Adrenal gland (tissue), 9 donors: ENCODE measurements at regions not wholly inside any gene's neighbourhood (a gene's known extent, or its start where the extent isn't known, plus 50 kb on each side); places are given as distances from the start of the nearest gene placed in this dataset.

ENCODE experiments used
- DNase-seq, 7 donors: peaks; one replicate each; pipeline ENCODE4 v3.0.0-alpha.2; 2019 to 2020
- H3K27ac ChIP-seq, 5 donors: fragments of 200-600 bp; sonication (generic) in 4 of 5; 1 replicate in 3 of 5; 2 replicates in 2 of 5; pipeline versions ENCODE4 v1.5.1 to v1.8.0; 2016 to 2020; ENCODE audit warnings: mild to moderate bottlenecking in 1 of 5
- H3K27me3 ChIP-seq: fragments of 200-600 bp; 2 replicates; pipeline ENCODE4 v1.8.0; 2021
- H3K36me3 ChIP-seq, 2 donors: fragments of 200-600 bp; replicated peaks in 1 of 2; 1 replicate in 1 of 2; 2 replicates in 1 of 2; pipeline versions ENCODE4 v1.5.1 to v1.8.0; 2018 to 2022
- H3K4me1 ChIP-seq, 2 donors: fragments of 200-600 bp; replicated peaks in 1 of 2; 1 replicate in 1 of 2; 2 replicates in 1 of 2; pipeline versions ENCODE4 v1.5.1 to v1.8.0; 2018 to 2021
- H3K4me3 ChIP-seq, 4 donors: fragments of 200-600 bp; sonication (generic) in 3 of 4; one replicate each; pipeline ENCODE4 v1.5.1; 2016 to 2018
- H3K9me3 ChIP-seq, 3 donors: fragments of 200-600 bp; sonication (generic) in 1 of 3; replicated peaks in 1 of 3; 1 replicate in 2 of 3; 2 replicates in 1 of 3; pipeline versions ENCODE4 v1.5.1 to v1.8.0; 2016 to 2021
- POLR2A ChIP-seq, 2 donors: fragments of 450-650 bp; IDR thresholded peaks; one replicate each; pipeline ENCODE4 v1.6.1; 2017; ENCODE audit warnings: antibody characterized with exemption in 2 of 2, mild to moderate bottlenecking in 2 of 2, moderate library complexity in 1 of 2
- WGBS, 4 donors: extraction: QIAGEN DNeasy Blood & Tissue Kit in 2 of 4; methylation state at CpG; one replicate each; pipeline versions ENCODE4 v1.1.5 to v1.1.7; 2013 to 2017; 5-methylcytosine and 5-hydroxymethylcytosine counted together
- intact Hi-C, 2 donors: fragments of 100-400 bp; cut with DNase I; formaldehyde crosslinking; loops; one replicate each; pipeline versions ENCODE4 v1.14.1 to v1.15.0; 2022 to 2023
- TF ChIP-seq, protein P1 (sequence below), 6 experiments: fragments of 450-650 bp in 4 of 6; fragments of 200-600 bp in 2 of 6; sonication (generic) in 1 of 6; IDR thresholded peaks; 1 replicate in 5 of 6; 2 replicates in 1 of 6; pipeline versions ENCODE4 v1.5.1 to v1.8.0; 2016 to 2021; ENCODE audit warnings: antibody characterized with exemption in 6 of 6, mild to moderate bottlenecking in 2 of 6, moderate library complexity in 1 of 6
- donor health status: healthy with polysubstance abuse.
- donor health status: Bipolar disorder and iron deficiency.
- donor health status: DM: yes; HTN: yes; CAD: no.
- donor health status: DM: no; HTN: no; CAD: no.
- donor health status: DM: no; HTN: no; CAD: no.

DNA sequence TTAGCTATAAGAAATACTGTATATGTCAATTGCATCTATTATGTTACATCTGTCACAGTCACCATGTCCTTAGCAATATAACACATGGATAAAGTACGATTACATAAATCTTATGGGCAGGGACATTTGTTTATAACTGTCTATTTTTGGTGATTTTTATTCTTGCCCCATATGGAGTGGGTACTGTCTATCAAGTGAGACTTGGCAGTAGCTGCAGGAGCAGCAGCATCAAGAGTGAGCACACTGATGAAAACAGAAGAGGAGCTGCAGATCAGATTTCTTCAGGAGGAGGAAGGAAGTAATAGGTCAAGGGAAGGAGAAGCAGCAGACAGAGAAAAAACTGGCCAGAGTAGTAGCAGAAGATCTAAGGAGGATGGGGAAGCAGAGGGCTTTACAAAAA, 516.7 kb downstream of the C6orf118 start:
- intact Hi-C loops = no loop called here
- no peak for DNase-seq
- Histone ChIP-seq H3K4me3 (no peak overlapping the region), H3K9me3 (no peaks in the 10 kb centered on the region), H3K27me3 (no peaks in the 10 kb centered on the region), H3K36me3 (no peaks in the 10 kb centered on the region), H3K4me1 (no peaks in the 10 kb centered on the region), H3K27ac (no peak overlapping the region)
- 51 to 81% (median 58%) methylated on average over 1 of the region's 1 CpG for WGBS, 4 donors
- TF ChIP-seq, protein P1, sequence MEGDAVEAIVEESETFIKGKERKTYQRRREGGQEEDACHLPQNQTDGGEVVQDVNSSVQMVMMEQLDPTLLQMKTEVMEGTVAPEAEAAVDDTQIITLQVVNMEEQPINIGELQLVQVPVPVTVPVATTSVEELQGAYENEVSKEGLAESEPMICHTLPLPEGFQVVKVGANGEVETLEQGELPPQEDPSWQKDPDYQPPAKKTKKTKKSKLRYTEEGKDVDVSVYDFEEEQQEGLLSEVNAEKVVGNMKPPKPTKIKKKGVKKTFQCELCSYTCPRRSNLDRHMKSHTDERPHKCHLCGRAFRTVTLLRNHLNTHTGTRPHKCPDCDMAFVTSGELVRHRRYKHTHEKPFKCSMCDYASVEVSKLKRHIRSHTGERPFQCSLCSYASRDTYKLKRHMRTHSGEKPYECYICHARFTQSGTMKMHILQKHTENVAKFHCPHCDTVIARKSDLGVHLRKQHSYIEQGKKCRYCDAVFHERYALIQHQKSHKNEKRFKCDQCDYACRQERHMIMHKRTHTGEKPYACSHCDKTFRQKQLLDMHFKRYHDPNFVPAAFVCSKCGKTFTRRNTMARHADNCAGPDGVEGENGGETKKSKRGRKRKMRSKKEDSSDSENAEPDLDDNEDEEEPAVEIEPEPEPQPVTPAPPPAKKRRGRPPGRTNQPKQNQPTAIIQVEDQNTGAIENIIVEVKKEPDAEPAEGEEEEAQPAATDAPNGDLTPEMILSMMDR (IDR thresholded peaks at IDR 0.05) = no peak
- no peak for TF ChIP-seq POLR2A (IDR thresholded peaks at IDR 0.05)

DNA sequence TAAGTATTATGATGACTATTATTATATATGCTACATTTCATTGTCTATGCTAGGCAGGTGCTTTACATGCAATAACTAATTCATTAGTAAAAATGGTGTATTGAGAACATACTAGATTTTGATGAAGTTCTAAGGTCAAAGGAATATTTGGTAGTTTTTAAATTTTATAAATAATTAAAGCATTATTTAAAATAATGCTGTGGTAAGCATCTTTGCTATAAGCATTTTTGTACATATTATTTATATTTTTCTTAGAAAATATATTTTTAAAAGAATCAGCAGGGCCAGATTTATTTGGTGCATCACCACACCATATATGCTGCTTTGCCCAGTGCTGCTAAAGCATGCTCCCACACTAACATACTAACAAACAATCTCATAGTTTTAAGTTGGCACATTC, 517.9 kb downstream of the C6orf118 start:
- Histone ChIP-seq H3K36me3 (no peaks in the 10 kb centered on the region), H3K27me3 (no peaks in the 10 kb centered on the region), H3K4me1 (no peaks in the 10 kb centered on the region), H3K9me3 (no peaks in the 10 kb centered on the region), H3K4me3 (no peak overlapping the region), H3K27ac (no peak overlapping the region)
- intact Hi-C loops = no loop called here
- no peak for DNase-seq
- TF ChIP-seq, protein P1 (IDR thresholded peaks at IDR 0.05) = no peak
- no peak for TF ChIP-seq POLR2A (IDR thresholded peaks at IDR 0.05)

DNA sequence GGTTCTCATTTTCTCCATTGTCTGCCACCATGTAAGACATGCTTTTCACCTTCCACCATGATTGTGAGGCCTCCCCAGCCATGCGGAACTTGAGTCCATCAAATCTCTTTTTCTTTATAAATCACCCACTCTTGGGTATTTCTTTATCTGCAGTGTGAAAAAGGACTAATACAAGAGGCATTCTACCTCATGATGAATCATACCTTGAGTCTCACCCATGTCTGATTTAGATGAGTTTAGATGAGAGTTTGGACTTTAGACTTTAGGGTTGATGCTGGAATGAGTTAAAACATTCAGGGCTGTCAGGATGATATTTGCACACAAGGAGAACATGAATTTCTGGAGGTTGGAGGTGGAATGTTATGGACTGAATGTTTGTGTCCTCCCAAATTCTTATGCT, 545.6 kb downstream of the C6orf118 start:
- no peaks in the 10 kb centered on the region for H3K36me3 ChIP-seq
- no peak overlapping the region for H3K27ac ChIP-seq
- TF ChIP-seq, protein P1 (IDR thresholded peaks at IDR 0.05) = no peak
- TF ChIP-seq POLR2A (IDR thresholded peaks at IDR 0.05) = no peak
- intact Hi-C loops = no loop called here
- H3K4me3 ChIP-seq = no peak overlapping the region
- H3K27me3 ChIP-seq = no peaks in the 10 kb centered on the region
- no peaks in the 10 kb centered on the region for H3K4me1 ChIP-seq
- DNase-seq = no peak
- no peaks in the 10 kb centered on the region for H3K9me3 ChIP-seq
- 64 to 87% (median 77%) methylated on average over 1 of the region's 1 CpG for WGBS, 4 donors

DNA sequence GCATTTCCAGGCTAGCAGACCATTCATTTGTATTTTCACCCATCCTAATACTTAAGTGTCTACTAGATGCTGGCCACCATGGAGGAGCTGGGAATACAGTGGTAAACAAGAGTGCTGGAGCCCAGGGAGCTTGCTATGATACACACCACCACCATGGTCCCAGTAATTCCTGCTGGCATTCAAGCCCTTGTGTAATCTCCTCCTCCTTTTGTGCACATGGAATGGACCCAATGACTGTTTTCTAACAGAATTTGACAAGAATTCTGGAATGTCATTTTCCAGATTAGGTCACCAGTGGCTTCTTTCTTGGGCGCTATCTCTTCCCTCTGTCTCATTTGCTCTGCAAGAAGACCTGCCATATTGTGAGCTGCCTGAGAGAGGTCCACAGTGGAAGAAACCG, 552.0 kb downstream of the C6orf118 start:
- no peak for DNase-seq
- Histone ChIP-seq H3K36me3 (no peaks in the 10 kb centered on the region), H3K4me1 (no peaks in the 10 kb centered on the region), H3K27ac (no peak overlapping the region), H3K4me3 (no peak overlapping the region), H3K9me3 (no peaks in the 10 kb centered on the region), H3K27me3 (no peaks in the 10 kb centered on the region)
- no peak for TF ChIP-seq POLR2A (IDR thresholded peaks at IDR 0.05)
- TF ChIP-seq, protein P1 (IDR thresholded peaks at IDR 0.05) = no peak
- intact Hi-C loops = no loop called here
- 77 to 100% (median 91%) methylated on average over 2 of the region's 2 CpGs for WGBS, 4 donors
